NB4 (cell line): ENCODE measurements at regions not wholly inside any gene's neighbourhood (a gene's known extent, or its start where the extent isn't known, plus 50 kb on each side); places are given as distances from the start of the nearest gene placed in this dataset.

Experiments
- POLR2A ChIP-seq: IDR thresholded peaks from 2 replicates; pipeline ENCODE4 v1.6.1; 2011; ENCODE audit warnings: mild to moderate bottlenecking; ENCODE audit not compliant: insufficient read length; ENCODE audit errors: extremely low read depth
- TF ChIP-seq, protein P1 (sequence below): IDR thresholded peaks from one replicate; pipeline ENCODE4 v1.5.1; 2012; ENCODE audit warnings: low read depth, low read length

DNA sequence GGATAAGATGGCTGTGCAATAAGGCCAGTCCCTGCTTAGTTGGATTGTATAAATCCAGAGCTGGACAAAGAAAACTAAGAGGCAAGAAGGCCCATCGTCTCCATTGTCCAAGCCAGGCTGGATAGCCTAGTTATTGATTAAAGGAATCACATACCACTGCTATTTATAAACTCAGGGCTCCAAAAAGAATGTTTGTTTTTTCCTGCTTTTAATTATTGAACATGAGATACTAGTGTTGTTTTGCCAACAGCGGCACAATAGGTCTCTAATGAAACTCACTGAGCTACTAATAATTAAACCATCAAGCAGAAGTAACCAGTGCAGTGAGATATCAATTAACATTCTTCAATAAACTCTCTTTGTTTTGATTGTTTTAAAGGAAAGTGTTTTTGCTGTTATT is 259.7 kb downstream of the INSC start:
- TF ChIP-seq, protein P1, sequence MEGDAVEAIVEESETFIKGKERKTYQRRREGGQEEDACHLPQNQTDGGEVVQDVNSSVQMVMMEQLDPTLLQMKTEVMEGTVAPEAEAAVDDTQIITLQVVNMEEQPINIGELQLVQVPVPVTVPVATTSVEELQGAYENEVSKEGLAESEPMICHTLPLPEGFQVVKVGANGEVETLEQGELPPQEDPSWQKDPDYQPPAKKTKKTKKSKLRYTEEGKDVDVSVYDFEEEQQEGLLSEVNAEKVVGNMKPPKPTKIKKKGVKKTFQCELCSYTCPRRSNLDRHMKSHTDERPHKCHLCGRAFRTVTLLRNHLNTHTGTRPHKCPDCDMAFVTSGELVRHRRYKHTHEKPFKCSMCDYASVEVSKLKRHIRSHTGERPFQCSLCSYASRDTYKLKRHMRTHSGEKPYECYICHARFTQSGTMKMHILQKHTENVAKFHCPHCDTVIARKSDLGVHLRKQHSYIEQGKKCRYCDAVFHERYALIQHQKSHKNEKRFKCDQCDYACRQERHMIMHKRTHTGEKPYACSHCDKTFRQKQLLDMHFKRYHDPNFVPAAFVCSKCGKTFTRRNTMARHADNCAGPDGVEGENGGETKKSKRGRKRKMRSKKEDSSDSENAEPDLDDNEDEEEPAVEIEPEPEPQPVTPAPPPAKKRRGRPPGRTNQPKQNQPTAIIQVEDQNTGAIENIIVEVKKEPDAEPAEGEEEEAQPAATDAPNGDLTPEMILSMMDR = no peak
- no peak for TF ChIP-seq POLR2A
